AG09319 (cell line): ENCODE measurements at regions not wholly inside any gene's neighbourhood (a gene's known extent, or its start where the extent isn't known, plus 50 kb on each side); places are given as distances from the start of the nearest gene placed in this dataset.

ENCODE experiments used
- DNase-seq: peaks from one replicate; pipeline ENCODE4 v3.0.0-alpha.2; 2010; ENCODE audit warnings: low read depth; ENCODE audit errors: extremely low read depth
- CTCF ChIP-seq: IDR thresholded peaks from 2 replicates; pipeline ENCODE4 v1.5.1; 2011; ENCODE audit warnings: low read depth, mild to moderate bottlenecking, inconsistent platforms, low read length, moderate library complexity

- no peak for TF ChIP-seq CTCF
- DNase-seq: no peak
These were observed 109.4 kb upstream of the E2F8 start for GRCh38 chr11:19350160-19350559.

- no peak for DNase-seq
- TF ChIP-seq CTCF: no peak
These were observed 108.7 kb upstream of the E2F8 start for GRCh38 chr11:19349340-19350025.

- no peak for DNase-seq
- no peak for TF ChIP-seq CTCF
These were observed 107.2 kb upstream of the E2F8 start for GRCh38 chr11:19347911-19348310.

GRCh38 chr11:19345848-19346681 is 105.3 kb upstream of the E2F8 start:
- DNase-seq: no peak
- peak; percentile 11 for TF ChIP-seq CTCF

GRCh38 chr11:19345519-19345847 is 104.7 kb upstream of the E2F8 start:
- no peak for DNase-seq
- TF ChIP-seq CTCF: no peak; the same call in none of the 2 replicates

- DNase-seq: no peak
- no peak for TF ChIP-seq CTCF
These were observed 104.1 kb upstream of the E2F8 start for GRCh38 chr11:19344661-19345518.

GRCh38 chr11:19342036-19342435 is 101.3 kb upstream of the E2F8 start:
- no peak for DNase-seq
- TF ChIP-seq CTCF: no peak
